Activated CD4-positive, alpha-beta memory T cell treated with anti-CD3 and anti-CD28 coated beads for 36 hours (primary cell): ENCODE measurements at regions not wholly inside any gene's neighbourhood (a gene's known extent, or its start where the extent isn't known, plus 50 kb on each side); places are given as distances from the start of the nearest gene placed in this dataset.
A peak's percentile ranks its signal among the peaks of the same experiment; 100 is the strongest.

Source experiments
- CTCF ChIA-PET: fragments of 350-600 bp; sonication (Branson Sonifier 250); formaldehyde crosslinking; loops from one replicate; lab custom pipeline; 2021; ENCODE audit warnings: antibody characterized with exemption, inconsistent platforms; lab: Charles Lee
- POLR2A ChIA-PET: fragments of 350-600 bp; sonication (Branson Sonifier 250); formaldehyde crosslinking; loops from one replicate; lab custom pipeline; 2021; ENCODE audit warnings: antibody characterized with exemption; lab: Charles Lee
- DNase-seq: peaks from one replicate; pipeline ENCODE4 v3.0.0-alpha.2; 2020
- H3K27ac Mint-ChIP-seq: one replicate; pipeline ENCODE4 v1.8.0; 2021; ENCODE audit warnings: mixed read lengths
- H3K27me3 Mint-ChIP-seq: one replicate; pipeline ENCODE4 v1.8.0; 2021; ENCODE audit warnings: mixed read lengths
- H3K36me3 Mint-ChIP-seq: one replicate; pipeline ENCODE4 v1.8.0; 2021; ENCODE audit warnings: mixed read lengths
- H3K4me1 Mint-ChIP-seq: one replicate; pipeline ENCODE4 v1.8.0; 2021; ENCODE audit warnings: low read depth, mixed read lengths
- H3K4me3 Mint-ChIP-seq: one replicate; pipeline ENCODE4 v1.8.0; 2021; ENCODE audit warnings: mild to moderate bottlenecking, mixed read lengths
- H3K9me3 Mint-ChIP-seq: one replicate; pipeline ENCODE4 v1.8.0; 2021; ENCODE audit warnings: mixed read lengths
- intact Hi-C: fragments of 100-400 bp; cut with micrococcal nuclease; formaldehyde crosslinking; loops from one replicate; pipeline ENCODE4 v1.15.1; 2023

- H3K27ac Mint-ChIP-seq, result no peak overlapping the region
- H3K4me3 Mint-ChIP-seq, result no peak overlapping the region
- intact Hi-C loops, result no loop called here
Measured at GRCh38 chr18:21187886-21188285, 54.1 kb upstream of the GREB1L start.

GRCh38 chr18:21191596-21192307 is 50.3 kb upstream of the GREB1L start:
- ChIA-PET CTCF (interaction anchor here (0.8 to 10.7 kb wide), 11 partner anchors 11 to 768 kb away, joined by 3 to 84 read pairs (median 3); no protein-coding TSS in a partner anchor), POLR2A (no interaction called here)
- Mint-ChIP-seq H3K4me1 (no peaks in the 10 kb centered on the region), H3K27me3 (peaks cover 11% of the 10 kb centered on the region), H3K9me3 (no peaks in the 10 kb centered on the region), H3K4me3 (no peak overlapping the region), H3K27ac (no peak overlapping the region), H3K36me3 (no peaks in the 10 kb centered on the region)
- peak; percentile 40 for DNase-seq
- intact Hi-C loops, result no loop called here

More at GRCh38 chr18:21187886-21188285, 54.1 kb upstream of the GREB1L start:
- Mint-ChIP-seq H3K4me1 (no peaks in the 10 kb centered on the region), H3K9me3 (no peaks in the 10 kb centered on the region), H3K27me3 (peaks cover 5% of the 10 kb centered on the region), H3K36me3 (no peaks in the 10 kb centered on the region)
- POLR2A ChIA-PET, result no interaction called here
- CTCF ChIA-PET, result interaction anchor here (10.7 kb wide), 1 partner anchor 7 kb away, joined by 84 read pairs; no protein-coding TSS in a partner anchor
- no peak for DNase-seq
